ENCODE measurements at regions not wholly inside any gene's neighbourhood (a gene's known extent, or its start where the extent isn't known, plus 50 kb on each side); places are given as distances from the start of the nearest gene placed in this dataset.
"Not testable (repeated sequence)": the region's sequence is repeated elsewhere in the genome, so short reads cannot be mapped to it uniquely, and the experiment has no call there.

GRCh38 chr21:38067086-38067739, 151.0 kb upstream of the KCNJ6 start:
- H3K4me1 Mint-ChIP-seq (ENCODE audit: low read depth), result no peaks in the 10 kb centered on the region
- H3K36me3 Mint-ChIP-seq (ENCODE audit: low read depth), result no peaks in the 10 kb centered on the region
- no peak overlapping the region for H3K27ac Mint-ChIP-seq
- H3K4me3 Mint-ChIP-seq, result no peak overlapping the region
- H3K9me3 Mint-ChIP-seq, result no peaks in the 10 kb centered on the region
- no peaks in the 10 kb centered on the region for H3K27me3 Mint-ChIP-seq (ENCODE audit: low read depth)

- H3K4me1 Mint-ChIP-seq (ENCODE audit: low read depth), result no peaks in the 10 kb centered on the region
- H3K36me3 Mint-ChIP-seq (ENCODE audit: low read depth), result no peaks in the 10 kb centered on the region
- no peak overlapping the region for H3K27ac Mint-ChIP-seq
- no peaks in the 10 kb centered on the region for H3K27me3 Mint-ChIP-seq (ENCODE audit: low read depth)
- no peak overlapping the region for H3K4me3 Mint-ChIP-seq
- H3K9me3 Mint-ChIP-seq, result no peaks in the 10 kb centered on the region
Measured at GRCh38 chr21:38072489-38072888, 156.2 kb upstream of the KCNJ6 start.

- Mint-ChIP-seq H3K27me3 (ENCODE audit: low read depth) (no peaks in the 10 kb centered on the region), H3K4me1 (ENCODE audit: low read depth) (no peaks in the 10 kb centered on the region), H3K9me3 (no peaks in the 10 kb centered on the region), H3K36me3 (ENCODE audit: low read depth) (no peaks in the 10 kb centered on the region), H3K4me3 (no peak overlapping the region), H3K27ac (no peak overlapping the region)
Measured at GRCh38 chr21:38075833-38076587, 159.8 kb upstream of the KCNJ6 start.

GRCh38 chr21:38077569-38077968, 161.3 kb upstream of the KCNJ6 start:
- H3K36me3 Mint-ChIP-seq (ENCODE audit: low read depth), result no peaks in the 10 kb centered on the region
- H3K4me1 Mint-ChIP-seq (ENCODE audit: low read depth), result no peaks in the 10 kb centered on the region
- H3K4me3 Mint-ChIP-seq, result no peak overlapping the region
- H3K27me3 Mint-ChIP-seq (ENCODE audit: low read depth), result no peaks in the 10 kb centered on the region
- no peaks in the 10 kb centered on the region for H3K9me3 Mint-ChIP-seq
- no peak overlapping the region for H3K27ac Mint-ChIP-seq

- H3K27ac Mint-ChIP-seq, result no peak overlapping the region
- H3K27me3 Mint-ChIP-seq (ENCODE audit: low read depth), result no peaks in the 10 kb centered on the region
- H3K9me3 Mint-ChIP-seq, result no peaks in the 10 kb centered on the region
- H3K36me3 Mint-ChIP-seq (ENCODE audit: low read depth), result no peaks in the 10 kb centered on the region
- no peak overlapping the region for H3K4me3 Mint-ChIP-seq
- no peaks in the 10 kb centered on the region for H3K4me1 Mint-ChIP-seq (ENCODE audit: low read depth)
Measured at GRCh38 chr21:38080888-38081287, 164.6 kb upstream of the KCNJ6 start.

GRCh38 chr21:38081708-38082107, 165.5 kb upstream of the KCNJ6 start:
- Mint-ChIP-seq H3K36me3 (ENCODE audit: low read depth) (no peaks in the 10 kb centered on the region), H3K27me3 (ENCODE audit: low read depth) (no peaks in the 10 kb centered on the region), H3K4me3 (no peak overlapping the region), H3K27ac (no peak overlapping the region), H3K4me1 (ENCODE audit: low read depth) (no peaks in the 10 kb centered on the region), H3K9me3 (no peaks in the 10 kb centered on the region)

- H3K27me3 Mint-ChIP-seq (ENCODE audit: low read depth), result peaks cover 5% of the 10 kb centered on the region
- no peaks in the 10 kb centered on the region for H3K36me3 Mint-ChIP-seq (ENCODE audit: low read depth)
- no peak overlapping the region for H3K4me3 Mint-ChIP-seq
- no peaks in the 10 kb centered on the region for H3K4me1 Mint-ChIP-seq (ENCODE audit: low read depth)
- no peak overlapping the region for H3K27ac Mint-ChIP-seq
- H3K9me3 Mint-ChIP-seq, result no peaks in the 10 kb centered on the region
Measured at GRCh38 chr21:38082936-38083485, 166.8 kb upstream of the KCNJ6 start.

- Mint-ChIP-seq H3K4me3 (no peak overlapping the region), H3K27ac (no peak overlapping the region), H3K4me1 (ENCODE audit: low read depth) (no peaks in the 10 kb centered on the region), H3K27me3 (ENCODE audit: low read depth) (peaks cover 5% of the 10 kb centered on the region), H3K9me3 (no peaks in the 10 kb centered on the region), H3K36me3 (ENCODE audit: low read depth) (no peaks in the 10 kb centered on the region)
Measured at GRCh38 chr21:38083535-38083934, 167.3 kb upstream of the KCNJ6 start.

GRCh38 chr21:38086580-38086979, 170.2 kb upstream of the KCNJ15 start:
- Mint-ChIP-seq H3K27ac (no peak overlapping the region), H3K9me3 (no peaks in the 10 kb centered on the region)

GRCh38 chr21:38088916-38089762, 167.7 kb upstream of the KCNJ15 start:
- H3K36me3 Mint-ChIP-seq (ENCODE audit: low read depth), result no peaks in the 10 kb centered on the region
- H3K4me3 Mint-ChIP-seq, result no peak overlapping the region
- H3K9me3 Mint-ChIP-seq, result no peaks in the 10 kb centered on the region
- no peaks in the 10 kb centered on the region for H3K4me1 Mint-ChIP-seq (ENCODE audit: low read depth)
- peaks cover 5% of the 10 kb centered on the region for H3K27me3 Mint-ChIP-seq (ENCODE audit: low read depth)
- no peak overlapping the region for H3K27ac Mint-ChIP-seq

More at GRCh38 chr21:38086580-38086979, 170.2 kb upstream of the KCNJ15 start:
- Mint-ChIP-seq H3K4me1 (ENCODE audit: low read depth) (no peaks in the 10 kb centered on the region), H3K27me3 (ENCODE audit: low read depth) (peaks cover 5% of the 10 kb centered on the region), H3K36me3 (ENCODE audit: low read depth) (no peaks in the 10 kb centered on the region), H3K4me3 (no peak overlapping the region)

GRCh38 chr21:38089763-38090046, 167.1 kb upstream of the KCNJ15 start:
- Mint-ChIP-seq H3K27ac (no peak overlapping the region), H3K27me3 (ENCODE audit: low read depth) (peaks cover 5% of the 10 kb centered on the region), H3K9me3 (no peaks in the 10 kb centered on the region), H3K4me3 (no peak overlapping the region), H3K4me1 (ENCODE audit: low read depth) (no peaks in the 10 kb centered on the region), H3K36me3 (ENCODE audit: low read depth) (no peaks in the 10 kb centered on the region)

- not testable (repeated sequence) for H3K27me3 Mint-ChIP-seq (ENCODE audit: low read depth); H3K4me3 Mint-ChIP-seq; H3K4me1 Mint-ChIP-seq (ENCODE audit: low read depth); H3K27ac Mint-ChIP-seq; H3K36me3 Mint-ChIP-seq (ENCODE audit: low read depth); H3K9me3 Mint-ChIP-seq
Measured at GRCh38 chr21:38091061-38091460, 165.7 kb upstream of the KCNJ15 start.

GRCh38 chr21:38092051-38092450, 164.7 kb upstream of the KCNJ15 start:
- Mint-ChIP-seq H3K36me3 (ENCODE audit: low read depth) (no peaks in the 10 kb centered on the region), H3K9me3 (no peaks in the 10 kb centered on the region), H3K27me3 (ENCODE audit: low read depth) (peaks cover 6% of the 10 kb centered on the region)

GRCh38 chr21:38095220-38095619, 161.6 kb upstream of the KCNJ15 start:
- Mint-ChIP-seq H3K27me3 (ENCODE audit: low read depth) (peaks cover 5% of the 10 kb centered on the region), H3K4me3 (no peak overlapping the region), H3K27ac (no peak overlapping the region), H3K9me3 (no peaks in the 10 kb centered on the region), H3K36me3 (ENCODE audit: low read depth) (no peaks in the 10 kb centered on the region), H3K4me1 (ENCODE audit: low read depth) (no peaks in the 10 kb centered on the region)

More at GRCh38 chr21:38092051-38092450, 164.7 kb upstream of the KCNJ15 start:
- Mint-ChIP-seq H3K4me3 (no peak overlapping the region), H3K4me1 (ENCODE audit: low read depth) (no peaks in the 10 kb centered on the region), H3K27ac (no peak overlapping the region)

All from T-helper 1 cell treated with Interleukin-12 subunit alpha and Interleukin-12 subunit beta and Interleukin-4 antibody, amounts not matched to agents 30 μg/mL and 1 μg/mL, for 36 hours (primary cell).